Thyroid gland (tissue), 4 donors: ENCODE measurements at regions not wholly inside any gene's neighbourhood (a gene's known extent, or its start where the extent isn't known, plus 50 kb on each side); places are given as distances from the start of the nearest gene placed in this dataset.

Experiments
- POLR2A ChIP-seq, 2 donors: fragments of 450-650 bp; IDR thresholded peaks; one replicate each; pipeline ENCODE4 v1.6.1; 2017; ENCODE audit warnings: antibody characterized with exemption in 2 of 2, mild to moderate bottlenecking in 2 of 2, moderate library complexity in 1 of 2
- TF ChIP-seq, protein P1 (sequence below), 6 experiments: fragments of 200-600 bp in 3 of 6; fragments of 450-650 bp in 3 of 6; sonication (generic) in 3 of 6; IDR thresholded peaks; one replicate each; pipeline ENCODE4 v1.5.1; 2016 to 2019; ENCODE audit warnings: antibody characterized with exemption in 6 of 6, mild to moderate bottlenecking in 2 of 6, inconsistent platforms in 1 of 6, moderate library complexity in 1 of 6

DNA sequence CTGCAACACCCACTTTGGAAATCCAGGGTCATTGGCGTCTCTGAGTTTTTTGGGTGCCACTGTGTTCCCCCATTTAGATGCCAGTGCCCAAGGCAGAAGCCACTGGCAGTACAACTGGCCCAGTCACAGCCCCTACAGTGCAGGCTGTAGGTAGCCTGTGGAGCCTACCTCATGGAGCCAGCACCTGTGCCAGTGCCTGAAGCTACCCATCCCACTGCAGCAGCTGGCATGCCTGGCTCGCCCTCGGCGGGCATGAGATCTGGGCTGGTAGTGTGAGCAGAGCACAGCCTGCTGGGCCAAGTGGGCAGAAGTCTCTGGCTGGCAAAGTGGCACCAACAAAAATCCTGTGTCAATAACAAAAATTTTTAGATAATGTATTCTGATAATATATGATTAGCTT, 1111.4 kb upstream of the NXPH2 start:
- TF ChIP-seq POLR2A (IDR thresholded peaks at IDR 0.05), result no peak
- TF ChIP-seq, protein P1, sequence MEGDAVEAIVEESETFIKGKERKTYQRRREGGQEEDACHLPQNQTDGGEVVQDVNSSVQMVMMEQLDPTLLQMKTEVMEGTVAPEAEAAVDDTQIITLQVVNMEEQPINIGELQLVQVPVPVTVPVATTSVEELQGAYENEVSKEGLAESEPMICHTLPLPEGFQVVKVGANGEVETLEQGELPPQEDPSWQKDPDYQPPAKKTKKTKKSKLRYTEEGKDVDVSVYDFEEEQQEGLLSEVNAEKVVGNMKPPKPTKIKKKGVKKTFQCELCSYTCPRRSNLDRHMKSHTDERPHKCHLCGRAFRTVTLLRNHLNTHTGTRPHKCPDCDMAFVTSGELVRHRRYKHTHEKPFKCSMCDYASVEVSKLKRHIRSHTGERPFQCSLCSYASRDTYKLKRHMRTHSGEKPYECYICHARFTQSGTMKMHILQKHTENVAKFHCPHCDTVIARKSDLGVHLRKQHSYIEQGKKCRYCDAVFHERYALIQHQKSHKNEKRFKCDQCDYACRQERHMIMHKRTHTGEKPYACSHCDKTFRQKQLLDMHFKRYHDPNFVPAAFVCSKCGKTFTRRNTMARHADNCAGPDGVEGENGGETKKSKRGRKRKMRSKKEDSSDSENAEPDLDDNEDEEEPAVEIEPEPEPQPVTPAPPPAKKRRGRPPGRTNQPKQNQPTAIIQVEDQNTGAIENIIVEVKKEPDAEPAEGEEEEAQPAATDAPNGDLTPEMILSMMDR (IDR thresholded peaks at IDR 0.05), result no peak
